NCI-H82 (cell line): ENCODE measurements at regions not wholly inside any gene's neighbourhood (a gene's known extent, or its start where the extent isn't known, plus 50 kb on each side); places are given as distances from the start of the nearest gene placed in this dataset.

Experiments used
- DNase-seq: peaks from one replicate; lab custom pipeline; 2025; lab: John Stamatoyannopoulos, UW

DNA sequence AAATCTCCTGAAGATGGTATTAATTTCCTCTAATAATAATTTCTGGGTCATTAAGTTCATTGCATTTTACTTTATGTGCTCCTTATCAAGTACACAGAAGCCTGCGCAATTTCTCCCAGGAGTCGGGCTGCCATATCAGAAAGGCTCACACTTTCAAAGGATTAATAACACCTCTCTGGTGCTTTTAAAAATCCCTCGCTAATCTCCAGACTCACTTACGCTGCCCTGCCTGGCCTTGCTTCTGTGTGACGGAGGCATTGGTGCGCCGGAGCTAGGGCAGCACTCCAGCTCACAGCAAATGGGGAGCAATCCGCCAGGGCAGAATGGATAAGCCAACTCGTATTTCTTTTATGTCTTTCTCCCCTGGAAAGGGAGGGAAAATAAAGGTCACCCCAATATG lies 300.8 kb downstream of the EFNB2 start:
- DNase-seq: peak; percentile 96

DNA sequence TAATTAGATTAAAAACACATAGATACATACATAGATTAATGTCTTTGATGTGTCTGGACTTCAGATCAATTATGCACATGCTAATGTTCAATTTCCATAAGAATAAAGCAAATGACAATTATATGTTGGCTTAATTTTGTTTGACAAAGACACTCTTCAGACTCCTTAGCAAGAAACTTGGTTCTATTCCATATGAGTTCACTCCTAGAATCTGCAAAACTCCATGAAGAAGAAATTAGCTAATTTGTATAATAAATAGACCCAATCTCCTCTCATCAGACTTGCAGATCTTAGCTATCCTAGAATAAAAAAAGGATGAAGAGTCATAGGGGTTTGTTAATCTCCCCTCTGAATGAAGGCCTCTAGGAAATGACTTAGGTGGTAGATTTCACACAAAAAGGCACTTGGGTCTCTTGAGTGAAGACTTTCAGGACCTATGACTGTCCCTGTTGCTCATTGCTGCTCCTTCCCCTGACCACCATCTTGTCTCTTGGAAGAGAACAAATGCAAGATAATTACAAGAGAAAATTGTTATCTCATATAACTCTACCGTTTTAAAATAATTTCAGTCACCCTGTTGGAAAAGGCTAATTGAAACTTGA lies 302.2 kb downstream of the EFNB2 start:
- DNase-seq: no peak

DNA sequence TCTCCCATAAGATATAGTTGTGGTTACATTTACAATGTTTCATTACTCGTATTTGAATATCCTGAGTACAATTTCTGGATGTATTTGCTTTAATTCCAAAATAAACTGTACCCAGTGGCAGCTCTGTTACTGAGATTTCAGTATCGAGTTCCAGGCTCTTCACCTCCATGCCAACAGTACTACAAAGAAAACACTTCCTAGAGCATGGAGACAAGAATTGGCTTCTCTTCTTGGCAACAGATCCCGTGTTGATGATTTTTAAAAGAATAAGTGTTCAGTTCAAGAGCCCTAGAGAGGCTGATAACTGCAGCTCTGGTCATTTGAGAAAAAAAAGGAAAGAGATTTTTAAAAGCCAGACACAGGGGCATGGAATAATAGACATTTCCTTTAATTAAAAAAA lies 302.8 kb downstream of the EFNB2 start:
- no peak for DNase-seq

DNA sequence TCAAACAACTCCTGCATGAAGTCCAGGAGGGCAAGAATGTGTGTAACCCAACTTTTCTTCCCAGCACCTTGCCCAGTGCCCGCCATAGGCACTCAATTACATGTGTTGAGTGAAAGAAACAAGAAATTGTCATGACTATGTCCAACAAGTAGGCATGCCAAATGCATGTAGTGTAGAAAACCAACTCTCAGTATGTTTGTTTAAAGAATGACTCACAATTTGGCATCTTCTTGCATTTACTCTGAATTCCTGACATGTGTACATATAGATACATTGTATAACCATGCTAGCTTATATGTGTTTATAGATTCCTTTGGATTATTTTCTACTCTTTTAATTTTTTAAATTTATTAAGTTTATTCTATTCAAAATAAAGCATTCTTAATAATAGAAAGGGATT lies 305.0 kb downstream of the EFNB2 start:
- no peak for DNase-seq

DNA sequence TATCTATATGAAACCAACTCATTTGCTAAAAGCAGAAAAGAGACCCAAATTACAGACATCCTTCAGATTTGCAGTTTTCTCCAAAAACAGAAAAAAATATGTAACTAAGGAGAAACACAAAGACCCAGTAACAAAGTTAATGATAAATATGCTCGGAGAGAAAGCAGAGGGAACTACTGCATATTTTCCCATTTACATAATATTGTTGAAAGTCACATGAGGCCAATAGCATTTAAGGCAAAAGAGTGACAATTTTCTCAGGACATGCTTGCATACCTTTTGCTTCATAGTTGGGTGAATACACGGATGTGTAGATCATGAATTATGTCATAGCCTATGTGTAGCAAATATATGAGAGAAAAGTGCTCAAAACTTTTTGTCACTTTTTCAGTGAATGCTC lies 310.3 kb downstream of the EFNB2 start:
- DNase-seq: no peak

DNA sequence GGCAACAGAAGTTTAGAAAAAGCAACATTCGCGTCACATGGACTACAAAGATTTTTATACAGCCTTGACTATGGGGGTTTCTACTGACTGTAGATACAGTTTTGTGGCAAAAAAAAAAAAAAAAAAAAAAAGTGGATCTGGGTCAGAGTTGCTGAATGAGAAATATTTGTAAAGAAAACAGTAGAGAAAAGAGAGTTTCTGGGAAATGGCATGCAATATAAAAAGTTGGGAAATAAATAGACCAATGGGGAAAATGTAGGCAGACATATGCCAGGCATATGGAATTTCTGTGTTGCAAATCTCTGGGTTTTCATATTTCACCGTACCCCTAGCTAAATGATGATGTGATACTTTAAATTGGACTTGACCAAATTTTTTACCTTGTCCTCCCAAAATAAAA lies 315.3 kb downstream of the EFNB2 start:
- no peak for DNase-seq

DNA sequence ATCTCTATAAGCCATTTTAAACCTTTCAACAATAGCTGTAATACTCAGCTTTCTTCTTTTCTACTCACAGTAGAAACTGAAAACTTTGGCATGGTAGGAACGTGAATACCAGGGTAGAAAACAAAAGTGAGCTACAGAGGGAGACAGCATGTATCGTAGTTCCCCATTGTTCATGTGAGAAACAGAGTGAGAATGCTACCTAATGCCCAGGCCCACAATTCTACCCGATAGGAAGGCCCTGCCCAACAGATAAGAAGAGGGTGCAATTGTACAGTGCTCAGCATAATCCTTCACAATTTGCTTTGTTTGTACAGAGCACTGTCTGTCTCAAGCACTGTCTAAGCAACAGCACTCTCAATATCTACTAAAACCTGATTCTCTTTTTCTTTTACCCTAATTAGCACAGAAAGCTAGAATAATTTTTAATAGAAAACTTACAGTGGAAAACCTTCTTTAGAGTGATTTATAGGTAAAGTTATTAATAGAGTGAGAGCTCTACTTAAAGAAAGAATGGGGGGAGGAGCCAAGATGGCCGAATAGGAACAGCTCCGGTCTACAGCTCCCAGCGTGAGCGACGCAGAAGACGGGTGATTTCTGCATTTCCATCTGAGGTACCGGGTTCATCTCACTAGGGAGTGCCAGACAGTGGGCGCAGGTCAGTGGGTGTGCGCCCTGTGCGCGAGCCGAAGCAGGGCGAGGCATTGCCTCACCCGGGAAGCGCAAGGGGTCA lies 322.3 kb downstream of the EFNB2 start:
- no peak for DNase-seq

DNA sequence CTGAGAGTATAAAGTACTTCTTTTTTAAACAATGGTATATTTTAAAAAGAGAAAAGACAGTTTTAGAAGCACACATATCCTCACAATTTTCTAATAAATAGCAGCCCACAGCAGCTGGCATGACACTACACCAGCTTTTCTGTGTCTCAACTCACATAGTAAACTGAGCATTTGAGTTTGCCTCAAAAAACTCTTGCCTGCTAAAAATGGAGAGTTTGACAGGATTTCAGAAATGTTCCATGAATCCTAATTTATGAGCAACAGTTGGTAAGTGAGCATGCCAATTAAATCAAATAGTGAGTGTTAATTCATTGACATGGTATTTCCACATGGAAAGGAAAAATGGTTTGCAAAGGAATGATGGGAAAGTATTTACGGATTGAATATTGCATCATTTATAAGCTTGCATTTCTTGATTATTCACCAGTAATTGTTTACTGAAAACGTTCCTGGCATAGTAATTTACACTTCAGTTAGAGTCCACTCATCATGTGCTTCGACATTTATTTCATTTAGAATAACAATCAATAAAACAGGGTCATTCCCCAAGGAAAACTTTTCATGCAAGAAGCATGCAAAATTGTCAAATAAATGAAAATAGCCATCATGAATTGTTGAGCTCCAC lies 323.0 kb downstream of the EFNB2 start:
- no peak for DNase-seq

DNA sequence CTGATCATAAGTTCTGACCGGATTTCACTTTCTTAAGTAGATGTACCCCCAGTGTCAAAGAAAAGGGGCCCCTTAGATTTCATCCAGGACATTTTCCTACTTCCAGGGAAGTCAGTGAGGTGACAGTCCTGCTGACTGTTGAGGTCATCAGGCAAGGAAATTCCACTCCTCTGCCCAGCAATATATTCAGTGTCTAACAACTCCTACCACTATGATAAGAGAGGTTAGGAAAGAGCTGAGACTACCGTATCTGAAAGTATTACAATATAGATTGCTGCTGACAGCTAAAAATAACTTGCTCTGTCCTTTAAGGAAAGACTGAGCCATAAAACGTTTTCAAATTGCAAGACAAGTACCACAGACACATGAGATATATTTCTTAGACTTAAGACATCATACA lies 325.1 kb downstream of the EFNB2 start:
- no peak for DNase-seq

DNA sequence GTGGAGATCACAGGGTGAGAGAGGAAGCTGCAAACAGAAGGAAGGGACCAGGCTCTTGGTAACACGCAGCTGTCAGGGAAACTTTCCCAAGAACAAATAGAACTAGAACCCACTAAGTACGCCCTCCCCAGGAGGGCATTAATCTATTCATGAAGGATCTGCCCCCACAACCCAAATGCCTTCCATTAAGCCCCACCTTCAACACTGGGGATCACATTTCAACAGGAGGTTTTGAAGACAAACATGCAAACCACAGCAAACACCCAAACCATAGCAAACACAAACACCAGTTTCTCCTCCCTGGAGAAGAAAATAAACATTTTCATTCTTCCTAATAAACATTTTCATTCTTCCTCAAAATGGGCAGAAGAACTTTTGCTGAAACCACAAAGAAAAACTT lies 329.6 kb downstream of the EFNB2 start:
- no peak for DNase-seq

DNA sequence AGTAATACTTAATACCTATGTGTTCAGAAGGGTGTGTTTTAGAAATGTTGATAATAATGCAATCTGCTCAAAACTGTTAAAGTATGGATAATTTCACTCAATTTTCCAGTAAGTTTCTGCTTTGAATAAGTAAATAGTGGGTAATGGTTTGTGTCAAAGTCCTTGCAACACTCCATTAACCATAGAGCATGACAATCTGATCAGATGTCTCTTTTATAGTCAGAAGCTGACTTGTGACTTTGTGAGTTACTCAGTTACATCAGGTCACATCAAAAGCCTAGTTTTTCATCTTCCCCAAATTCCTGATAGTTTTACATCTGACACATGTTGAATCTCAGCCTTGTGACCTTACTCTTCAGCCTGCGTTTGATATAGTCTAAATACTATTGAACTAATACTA lies 338.0 kb downstream of the EFNB2 start:
- DNase-seq: no peak

DNA sequence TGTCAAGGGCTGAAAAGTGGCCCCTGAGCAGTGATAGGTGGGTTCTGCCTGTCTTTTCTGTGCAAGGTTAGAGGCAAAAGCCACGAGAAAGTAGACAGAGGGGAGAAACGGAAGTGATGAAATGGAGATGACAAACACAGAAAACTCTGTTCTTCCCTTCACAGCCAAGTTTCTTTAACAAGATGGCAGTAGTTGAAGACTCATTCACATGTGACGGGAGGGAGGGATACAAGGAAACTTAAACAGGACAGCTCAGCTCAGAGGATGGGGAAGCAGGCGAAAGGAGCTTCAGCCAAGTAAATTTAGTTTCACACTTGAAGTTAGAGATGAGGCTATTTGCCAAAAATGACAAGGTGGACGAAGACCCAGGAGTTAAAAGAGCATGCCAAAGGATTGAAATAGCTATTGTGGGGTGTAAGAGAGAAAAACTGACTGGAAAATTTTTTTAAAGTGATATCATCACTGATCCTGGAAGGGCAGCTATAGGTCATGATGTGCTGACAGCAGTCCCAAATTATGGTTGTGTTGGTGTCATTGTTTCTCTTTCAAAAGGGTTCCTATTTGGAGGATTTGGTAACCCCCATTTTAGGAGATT lies 347.9 kb downstream of the EFNB2 start:
- no peak for DNase-seq

DNA sequence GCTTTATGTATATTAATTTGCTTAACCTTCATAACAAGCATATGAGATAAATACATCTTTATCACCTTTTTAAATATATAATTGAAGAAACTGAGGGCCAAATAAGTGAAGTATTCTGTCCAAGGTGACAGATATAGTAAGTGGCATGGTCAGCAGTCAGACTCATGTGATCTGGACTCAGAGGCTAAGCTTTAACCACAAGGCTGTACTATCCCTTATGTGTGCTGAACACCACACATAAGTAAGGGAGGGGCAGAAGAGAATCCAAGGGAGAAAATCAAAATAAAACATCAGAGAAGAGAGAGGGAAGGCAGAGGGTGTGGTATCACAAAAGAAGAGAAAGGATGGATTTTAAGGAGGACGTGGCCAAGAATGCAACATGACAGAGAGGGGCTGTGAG lies 348.4 kb downstream of the EFNB2 start:
- DNase-seq: no peak

DNA sequence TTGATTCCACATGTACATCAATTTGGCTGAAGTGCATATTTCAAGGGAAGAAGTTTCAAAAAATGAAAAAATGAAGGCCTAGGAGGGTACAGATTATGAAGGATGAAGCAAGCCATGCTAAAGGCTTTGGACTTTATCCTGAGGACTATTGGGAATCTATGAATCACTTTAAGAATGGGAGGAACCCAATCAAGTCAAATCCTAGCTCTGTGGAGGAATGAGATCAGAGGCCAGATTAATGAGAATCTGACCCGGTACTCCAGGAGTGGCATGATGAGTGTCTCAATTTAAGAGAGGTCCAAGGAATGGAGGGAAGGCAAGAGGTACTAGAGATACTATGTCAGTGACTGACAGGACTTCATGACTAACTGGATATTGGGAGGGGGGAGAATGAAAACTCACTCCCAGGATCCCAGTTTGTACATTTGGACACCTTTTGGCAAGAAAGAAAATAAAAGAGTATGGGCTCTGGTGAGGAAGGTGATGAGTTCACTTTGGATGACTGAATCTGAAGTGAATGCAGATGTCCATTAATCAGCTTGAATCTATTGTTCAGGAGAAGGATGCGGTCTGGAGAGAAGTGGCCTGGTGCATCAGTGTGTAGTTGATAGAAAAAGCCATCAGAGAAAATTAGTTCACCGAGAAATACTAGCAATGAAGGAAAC lies 349.0 kb downstream of the EFNB2 start:
- no peak for DNase-seq

DNA sequence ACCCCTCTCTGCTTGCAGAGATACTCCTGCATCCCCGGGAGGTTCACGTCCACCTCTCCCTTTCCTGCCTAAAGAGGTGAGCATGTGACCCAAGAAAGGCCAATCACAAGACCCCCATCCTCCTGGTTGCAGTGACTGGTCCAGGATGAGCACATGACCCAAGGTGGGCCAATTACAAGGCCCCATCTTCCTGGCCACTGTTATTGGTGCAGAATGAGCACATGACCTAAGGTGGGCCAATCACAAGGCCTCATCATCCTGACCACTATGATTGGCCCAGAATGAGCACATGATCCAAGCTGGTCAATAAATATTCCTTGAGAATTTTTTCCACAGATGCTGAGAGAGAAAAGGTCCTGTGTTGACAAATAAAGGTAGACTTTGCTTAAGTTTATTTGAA lies 350.7 kb downstream of the EFNB2 start:
- DNase-seq: no peak

DNA sequence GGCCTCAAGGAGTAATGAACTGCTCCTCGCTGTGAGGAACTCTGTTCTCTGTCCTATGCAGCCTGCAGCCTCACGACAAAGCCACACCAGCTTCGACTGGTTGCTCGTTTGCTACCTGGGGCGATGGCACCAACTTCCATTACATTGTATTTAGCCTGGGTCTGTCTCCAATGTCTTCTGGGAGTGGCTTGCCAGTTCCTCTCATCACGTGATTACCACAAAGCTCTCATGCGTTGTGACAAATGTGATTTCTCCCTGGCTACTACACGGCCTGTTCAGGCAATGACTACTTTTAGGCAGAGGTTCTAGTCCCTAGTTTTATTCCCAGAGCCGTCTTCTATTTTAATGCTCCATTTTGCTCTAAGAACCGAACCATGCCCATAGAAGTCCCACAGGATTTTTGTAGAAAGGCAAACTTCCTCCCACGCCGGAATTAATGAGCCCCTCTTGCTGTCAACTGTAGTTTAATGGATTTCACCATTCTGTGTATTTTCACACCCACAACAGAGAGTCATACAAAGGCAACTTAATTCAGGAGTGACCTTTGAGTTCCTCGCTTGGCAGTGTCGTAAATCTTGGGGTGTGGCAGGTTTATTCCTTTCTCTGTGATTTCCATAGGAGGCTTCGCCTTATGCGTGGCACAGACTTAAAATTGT lies 351.9 kb downstream of the EFNB2 start:
- no peak for DNase-seq

DNA sequence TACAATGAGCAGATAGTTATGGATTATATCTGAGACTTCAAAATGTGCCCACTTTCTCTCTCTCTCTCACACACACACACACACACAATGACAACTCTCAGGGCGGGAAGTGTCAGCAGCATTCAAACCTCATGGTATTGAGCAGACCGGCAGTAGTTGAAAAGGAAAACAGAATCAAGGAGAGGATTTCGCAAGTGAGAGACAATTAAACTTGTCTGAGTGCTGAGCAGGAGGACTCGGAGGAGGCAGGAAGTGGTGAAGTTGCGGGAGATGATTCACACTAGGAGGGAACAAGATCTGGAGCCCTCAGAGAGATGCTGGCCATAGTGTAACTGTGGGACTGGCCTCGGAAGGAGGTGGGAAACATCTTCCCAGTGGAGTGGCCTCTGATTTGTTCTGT lies 353.1 kb downstream of the EFNB2 start:
- no peak for DNase-seq

DNA sequence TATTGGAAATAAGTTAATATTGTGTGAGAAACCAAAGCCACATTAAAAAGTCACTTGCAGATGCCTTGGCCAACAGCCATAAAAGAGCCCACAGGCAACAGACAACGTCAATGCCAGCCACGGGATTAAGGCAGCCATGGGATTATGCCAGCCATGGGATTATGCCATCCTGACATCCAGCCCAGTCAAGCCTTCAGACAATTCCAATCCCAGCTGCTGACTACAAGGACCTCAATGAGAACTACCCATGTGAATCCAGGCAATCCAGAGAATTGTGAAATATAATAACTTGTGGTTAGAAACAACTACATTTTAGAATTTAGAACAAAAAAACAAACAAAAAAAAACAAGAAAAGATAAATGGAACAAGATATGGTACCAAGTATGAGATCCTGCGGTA lies 356.6 kb downstream of the EFNB2 start:
- no peak for DNase-seq

DNA sequence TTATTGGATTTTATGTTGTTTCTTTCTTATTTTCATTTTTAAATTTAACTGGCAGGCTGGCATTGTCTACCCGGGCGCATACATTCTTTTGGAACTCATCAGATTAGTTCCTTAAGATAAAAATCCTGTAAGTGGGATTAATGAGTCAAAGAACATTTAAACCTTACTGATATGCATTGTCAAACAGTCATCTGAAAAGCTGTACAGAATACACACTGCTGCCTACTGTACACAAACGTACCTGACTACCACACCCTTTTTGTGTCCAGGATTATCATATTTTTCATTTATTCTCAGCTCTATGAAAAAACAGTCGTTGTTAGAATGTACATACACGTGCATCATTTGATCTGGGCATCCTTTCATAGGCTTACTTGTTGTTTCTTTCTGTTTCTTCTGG lies 358.3 kb downstream of the EFNB2 start:
- peak; percentile 76 for DNase-seq

DNA sequence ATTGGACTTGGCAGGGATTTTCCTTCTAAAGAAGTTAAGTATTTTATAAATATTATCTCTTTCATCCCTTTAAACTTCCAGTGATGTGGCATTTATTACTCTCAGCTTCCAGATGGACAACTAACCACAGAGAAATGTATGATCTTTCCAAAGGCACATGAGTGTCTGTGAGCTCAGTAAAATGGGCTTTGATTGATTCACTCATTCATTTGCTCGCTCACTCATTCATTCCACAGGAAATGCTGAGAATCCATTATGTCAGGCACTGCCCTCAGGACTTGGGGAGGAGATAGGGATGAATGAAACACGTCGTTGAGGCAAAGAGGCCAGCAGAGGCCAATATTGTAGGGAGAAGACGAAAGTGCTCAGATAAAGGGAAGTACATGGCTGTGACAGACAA lies 359.3 kb downstream of the EFNB2 start:
- peak; percentile 41 for DNase-seq

DNA sequence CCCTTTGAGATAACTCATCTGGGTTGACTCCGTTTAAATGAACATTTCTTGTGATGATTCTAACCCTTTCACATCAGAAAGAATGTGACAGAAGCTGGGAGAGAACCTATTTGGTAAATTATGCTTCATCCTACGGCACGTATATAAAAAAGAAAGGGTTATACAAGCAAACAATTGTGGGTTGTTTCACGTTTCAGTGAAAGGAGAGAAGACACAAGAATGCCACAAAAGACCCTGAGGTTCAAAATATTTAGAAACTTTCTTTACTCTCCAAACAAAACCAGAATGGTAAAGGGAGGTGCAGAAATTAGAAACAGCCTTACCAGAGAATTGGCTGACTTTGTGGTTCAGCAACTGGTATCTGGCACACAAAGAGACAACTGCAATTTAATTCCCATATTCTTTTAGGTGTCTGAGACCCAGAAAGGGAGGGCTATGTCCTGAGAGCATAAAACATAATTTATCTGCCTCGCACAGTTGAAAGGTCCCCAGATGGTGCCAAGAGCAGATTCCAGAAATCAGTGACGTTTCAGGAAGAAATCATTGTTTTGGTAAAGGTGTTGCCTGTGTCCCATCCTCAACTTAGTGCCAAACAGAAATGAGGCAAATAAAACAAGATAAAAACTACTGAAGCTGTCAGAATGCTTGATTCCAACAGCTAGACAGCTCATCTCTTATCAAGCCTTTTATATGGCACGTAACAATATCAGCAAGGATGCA lies 361.4 kb downstream of the EFNB2 start:
- DNase-seq: no peak

DNA sequence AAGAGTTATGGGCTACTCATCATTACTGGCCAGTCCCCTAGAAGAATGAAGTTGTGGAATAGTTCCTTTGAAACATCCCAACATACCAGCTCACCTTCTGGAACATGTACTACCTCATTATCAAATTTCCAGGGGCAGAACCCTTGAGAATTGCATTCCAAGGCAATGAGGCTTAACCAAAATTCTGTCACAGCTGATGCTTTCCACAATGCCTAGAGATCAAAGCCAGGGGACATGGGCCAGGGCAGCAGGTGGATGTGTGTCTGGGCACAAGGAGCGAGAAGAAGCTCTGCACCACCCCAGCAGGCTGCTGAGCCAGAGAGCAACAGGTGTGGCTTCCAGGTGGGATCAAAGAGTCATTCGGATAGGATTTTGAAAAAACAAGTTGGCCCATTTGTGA lies 362.1 kb downstream of the EFNB2 start:
- DNase-seq: no peak
